MM.1S (cell line): ENCODE measurements at regions not wholly inside any gene's neighbourhood (a gene's known extent, or its start where the extent isn't known, plus 50 kb on each side); places are given as distances from the start of the nearest gene placed in this dataset.

Experiments used
- CTCF ChIP-seq: fragments of 300-600 bp; sonication (generic); IDR thresholded peaks from 2 replicates; pipeline ENCODE4 v1.5.1; 2016; ENCODE audit warnings: antibody characterized with exemption, low read length, mixed read lengths
- EZH2 ChIP-seq: fragments of 300-600 bp; sonication (generic); optimal IDR thresholded peaks from 2 replicates; pipeline ENCODE3; 2017; ENCODE audit warnings: low read depth, mild to moderate bottlenecking, antibody characterized with exemption, low read length, mixed read lengths

- TF ChIP-seq CTCF: no peak
- TF ChIP-seq EZH2: no peak
Measured at GRCh38 chr5:173395257-173395932, 67.2 kb upstream of the STC2 start.
